GM21381 (cell line): ENCODE measurements at regions not wholly inside any gene's neighbourhood (a gene's known extent, or its start where the extent isn't known, plus 50 kb on each side); places are given as distances from the start of the nearest gene placed in this dataset.

Experiments
- ATAC-seq: cut with Tn5 transposase; IDR thresholded peaks from one replicate; pipeline ENCODE4 v1.9.1; 2021; ENCODE audit warnings: mild to moderate bottlenecking, moderate library complexity; ENCODE audit not compliant: unreplicated experiment

GRCh38 chr17:14833201-14833785 lies 431.8 kb downstream of the PMP22 start:
- no peak for ATAC-seq

GRCh38 chr17:14831491-14831890 lies 433.6 kb downstream of the PMP22 start:
- no peak for ATAC-seq

- ATAC-seq = no peak
Observed at GRCh38 chr17:14827396-14827919, 437.7 kb downstream of the PMP22 start.

- no peak for ATAC-seq
Observed at GRCh38 chr17:14826358-14826757, 438.8 kb downstream of the PMP22 start.

- no peak for ATAC-seq
Observed at GRCh38 chr17:14818469-14818868, 446.7 kb downstream of the PMP22 start.

- ATAC-seq = no peak
Observed at GRCh38 chr17:14815079-14815478, 450.0 kb downstream of the PMP22 start.

GRCh38 chr17:14813649-14814370 lies 451.3 kb downstream of the PMP22 start:
- ATAC-seq = no peak

GRCh38 chr17:14808425-14808824 lies 456.7 kb downstream of the PMP22 start:
- ATAC-seq = no peak

GRCh38 chr17:14805348-14805747 lies 459.8 kb downstream of the PMP22 start:
- no peak for ATAC-seq

- ATAC-seq = no peak
Observed at GRCh38 chr17:14803826-14804225, 461.3 kb downstream of the PMP22 start.

GRCh38 chr17:14797801-14798200 lies 467.3 kb downstream of the PMP22 start:
- no peak for ATAC-seq

GRCh38 chr17:14797021-14797420 lies 468.1 kb downstream of the PMP22 start:
- ATAC-seq = no peak

GRCh38 chr17:14794961-14795360 lies 470.2 kb downstream of the PMP22 start:
- no peak for ATAC-seq

GRCh38 chr17:14793237-14793636 lies 471.9 kb downstream of the PMP22 start:
- no peak for ATAC-seq

GRCh38 chr17:14792746-14793145 lies 472.4 kb downstream of the PMP22 start:
- no peak for ATAC-seq

- no peak for ATAC-seq
Observed at GRCh38 chr17:14791221-14791620, 473.9 kb downstream of the PMP22 start.

GRCh38 chr17:14790521-14790920 lies 474.6 kb downstream of the PMP22 start:
- ATAC-seq = no peak

- ATAC-seq = no peak
Observed at GRCh38 chr17:14784997-14785696, 480.0 kb downstream of the PMP22 start.

- no peak for ATAC-seq
Observed at GRCh38 chr17:14781123-14781522, 480.2 kb downstream of the HS3ST3B1 start.

GRCh38 chr17:14780097-14780651 lies 479.3 kb downstream of the HS3ST3B1 start:
- no peak for ATAC-seq

- no peak for ATAC-seq
Observed at GRCh38 chr17:14779241-14779640, 478.4 kb downstream of the HS3ST3B1 start.

- ATAC-seq = no peak
Observed at GRCh38 chr17:14777291-14777690, 476.4 kb downstream of the HS3ST3B1 start.
